ENCODE measurements at regions not wholly inside any gene's neighbourhood (a gene's known extent, or its start where the extent isn't known, plus 50 kb on each side); places are given as distances from the start of the nearest gene placed in this dataset.
"Not testable (repeated sequence)": the region's sequence is repeated elsewhere in the genome, so short reads cannot be mapped to it uniquely, and the experiment has no call there.

- TF ChIP-seq CTCF (IDR thresholded peaks at IDR 0.05; ENCODE audit: low read depth, low read length, missing control alignments), result no peak
- Histone ChIP-seq H3K36me3 (replicated peaks) (no peaks in the 10 kb centered on the region), H3K4me3 (ENCODE audit: low read depth, low read length) (no peak overlapping the region), H3K27ac (no peak overlapping the region), H3K27me3 (replicated peaks) (no peaks in the 10 kb centered on the region)
- no peak for DNase-seq
- in situ Hi-C loops (cut with HindIII; ENCODE audit: low pct_ligation_motif_present, low sequenced_read_pairs), result no loop called here
These were observed 433.1 kb upstream of the SMIM31 start for GRCh38 chr4:164320847-164321246.

GRCh38 chr4:164326056-164326455 lies 427.9 kb upstream of the SMIM31 start:
- no peak overlapping the region for H3K4me3 ChIP-seq (ENCODE audit: low read depth, low read length)
- no peaks in the 10 kb centered on the region for H3K36me3 ChIP-seq (replicated peaks)
- no peak for TF ChIP-seq CTCF (IDR thresholded peaks at IDR 0.05; ENCODE audit: low read depth, low read length, missing control alignments)
- H3K27ac ChIP-seq, result no peak overlapping the region
- in situ Hi-C loops (cut with HindIII; ENCODE audit: low pct_ligation_motif_present, low sequenced_read_pairs), result no loop called here
- no peaks in the 10 kb centered on the region for H3K27me3 ChIP-seq (replicated peaks)
- DNase-seq, result no peak

- H3K4me3 ChIP-seq (ENCODE audit: low read depth, low read length), result no peak overlapping the region
- H3K36me3 ChIP-seq (replicated peaks), result no peaks in the 10 kb centered on the region
- TF ChIP-seq CTCF (IDR thresholded peaks at IDR 0.05; ENCODE audit: low read depth, low read length, missing control alignments), result no peak
- in situ Hi-C loops (cut with HindIII; ENCODE audit: low pct_ligation_motif_present, low sequenced_read_pairs), result no loop called here
- DNase-seq, result no peak
- no peak overlapping the region for H3K27ac ChIP-seq
- H3K27me3 ChIP-seq (replicated peaks), result no peaks in the 10 kb centered on the region
These were observed 416.5 kb upstream of the SMIM31 start for GRCh38 chr4:164337219-164337944.

- Histone ChIP-seq H3K27me3 (replicated peaks) (no peaks in the 10 kb centered on the region), H3K27ac (no peak overlapping the region), H3K4me3 (ENCODE audit: low read depth, low read length) (no peak overlapping the region), H3K36me3 (replicated peaks) (no peaks in the 10 kb centered on the region)
- DNase-seq, result no peak
- no peak for TF ChIP-seq CTCF (IDR thresholded peaks at IDR 0.05; ENCODE audit: low read depth, low read length, missing control alignments)
- in situ Hi-C loops (cut with HindIII; ENCODE audit: low pct_ligation_motif_present, low sequenced_read_pairs), result no loop called here
These were observed 410.4 kb upstream of the SMIM31 start for GRCh38 chr4:164343472-164343976.

- Histone ChIP-seq H3K4me3 (ENCODE audit: low read depth, low read length) (no peak overlapping the region), H3K27ac (no peak overlapping the region), H3K36me3 (replicated peaks) (no peaks in the 10 kb centered on the region), H3K27me3 (replicated peaks) (no peaks in the 10 kb centered on the region)
- DNase-seq, result no peak
- in situ Hi-C loops (cut with HindIII; ENCODE audit: low pct_ligation_motif_present, low sequenced_read_pairs), result no loop called here
- TF ChIP-seq CTCF (IDR thresholded peaks at IDR 0.05; ENCODE audit: low read depth, low read length, missing control alignments), result no peak
These were observed 408.2 kb upstream of the SMIM31 start for GRCh38 chr4:164345756-164346155.

- H3K4me3 ChIP-seq (ENCODE audit: low read depth, low read length), result no peak overlapping the region
- no peaks in the 10 kb centered on the region for H3K27me3 ChIP-seq (replicated peaks)
- no peaks in the 10 kb centered on the region for H3K36me3 ChIP-seq (replicated peaks)
- DNase-seq, result no peak
- no peak for TF ChIP-seq CTCF (IDR thresholded peaks at IDR 0.05; ENCODE audit: low read depth, low read length, missing control alignments)
- H3K27ac ChIP-seq, result no peak overlapping the region
- in situ Hi-C loops (cut with HindIII; ENCODE audit: low pct_ligation_motif_present, low sequenced_read_pairs), result no loop called here
These were observed 403.9 kb upstream of the SMIM31 start for GRCh38 chr4:164350061-164350460.

- H3K27ac ChIP-seq; H3K4me3 ChIP-seq (ENCODE audit: low read depth, low read length); H3K36me3 ChIP-seq (replicated peaks); H3K27me3 ChIP-seq (replicated peaks); DNase-seq; in situ Hi-C loops (cut with HindIII; ENCODE audit: low pct_ligation_motif_present, low sequenced_read_pairs): not testable (repeated sequence)
These were observed 403.2 kb upstream of the SMIM31 start for GRCh38 chr4:164350716-164351115.
